Liver (tissue), 3 donors: ENCODE measurements at regions not wholly inside any gene's neighbourhood (a gene's known extent, or its start where the extent isn't known, plus 50 kb on each side); places are given as distances from the start of the nearest gene placed in this dataset.

Experiments
- CTCF ChIP-seq: fragments of 150-350 bp; IDR thresholded peaks from 2 replicates; pipeline ENCODE4 v1.5.1; 2017; ENCODE audit warnings: improper control_type of control experiment, low read depth, low read length; ENCODE audit not compliant: missing input control
- EGR1 ChIP-seq, 2 donors: IDR thresholded peaks; 2 replicates each; pipeline ENCODE4 v1.6.1; 2016 to 2018; ENCODE audit warnings: antibody characterized with exemption in 2 of 2, low read depth in 2 of 2
- GABPA ChIP-seq, 2 donors: IDR thresholded peaks in 1 of 2; conservative IDR thresholded peaks in 1 of 2; 2 replicates each; pipeline ENCODE4 v1.6.1; 2016; ENCODE audit warnings: antibody characterized with exemption in 2 of 2, mild to moderate bottlenecking in 1 of 2, moderate library complexity in 1 of 2
- HNF4A ChIP-seq, 2 donors: conservative IDR thresholded peaks; 2 replicates each; pipeline ENCODE4 v1.6.1; 2016; ENCODE audit warnings: antibody characterized with exemption in 2 of 2, mild to moderate bottlenecking in 2 of 2
- HNF4G ChIP-seq: IDR thresholded peaks from 2 replicates; pipeline ENCODE4 v1.6.1; 2016; ENCODE audit warnings: antibody characterized with exemption
- JUND ChIP-seq, 2 donors: IDR thresholded peaks; 2 replicates each; pipeline ENCODE4 v1.6.1; 2016; ENCODE audit warnings: antibody characterized with exemption in 2 of 2
- RAD21 ChIP-seq, 2 donors: IDR thresholded peaks; 2 replicates each; pipeline ENCODE4 v1.6.1; 2016; ENCODE audit warnings: antibody characterized with exemption in 2 of 2, mild to moderate bottlenecking in 2 of 2
- RXRA ChIP-seq, 2 donors: IDR thresholded peaks; 2 replicates each; pipeline ENCODE4 v1.6.1; 2017 to 2018; ENCODE audit warnings: antibody characterized with exemption in 2 of 2, mild to moderate bottlenecking in 1 of 2
- YY1 ChIP-seq: IDR thresholded peaks from 2 replicates; pipeline ENCODE4 v1.6.1; 2016; ENCODE audit warnings: antibody characterized with exemption, mild to moderate bottlenecking
- TF ChIP-seq, protein P1 (sequence below): IDR thresholded peaks from 2 replicates; pipeline ENCODE4 v1.6.1; 2016; ENCODE audit warnings: antibody characterized with exemption, mild to moderate bottlenecking
- TF ChIP-seq, protein P2 (sequence below): IDR thresholded peaks from 2 replicates; pipeline ENCODE4 v1.6.1; 2016; ENCODE audit warnings: antibody characterized with exemption
- donor health status: healthy.
- donor health status: healthy.

GRCh38 chr2:184215745-184216144 is 382.6 kb upstream of the ZNF804A start:
- TF ChIP-seq RAD21 (IDR thresholded peaks at IDR 0.05) (no peak), CTCF (no peak), EGR1 (IDR thresholded peaks at IDR 0.05; ENCODE audit: low read depth in 2 of 2) (no peak), JUND (IDR thresholded peaks at IDR 0.05) (no peak), HNF4A (conservative IDR thresholded peaks at IDR 0.05) (no peak), RXRA (IDR thresholded peaks at IDR 0.05) (no peak), HNF4G (no peak), GABPA (IDR thresholded peaks at IDR 0.05 in 1 of 2, conservative IDR thresholded peaks at IDR 0.05 in 1 of 2) (no peak), YY1 (no peak)
- TF ChIP-seq, protein P1, sequence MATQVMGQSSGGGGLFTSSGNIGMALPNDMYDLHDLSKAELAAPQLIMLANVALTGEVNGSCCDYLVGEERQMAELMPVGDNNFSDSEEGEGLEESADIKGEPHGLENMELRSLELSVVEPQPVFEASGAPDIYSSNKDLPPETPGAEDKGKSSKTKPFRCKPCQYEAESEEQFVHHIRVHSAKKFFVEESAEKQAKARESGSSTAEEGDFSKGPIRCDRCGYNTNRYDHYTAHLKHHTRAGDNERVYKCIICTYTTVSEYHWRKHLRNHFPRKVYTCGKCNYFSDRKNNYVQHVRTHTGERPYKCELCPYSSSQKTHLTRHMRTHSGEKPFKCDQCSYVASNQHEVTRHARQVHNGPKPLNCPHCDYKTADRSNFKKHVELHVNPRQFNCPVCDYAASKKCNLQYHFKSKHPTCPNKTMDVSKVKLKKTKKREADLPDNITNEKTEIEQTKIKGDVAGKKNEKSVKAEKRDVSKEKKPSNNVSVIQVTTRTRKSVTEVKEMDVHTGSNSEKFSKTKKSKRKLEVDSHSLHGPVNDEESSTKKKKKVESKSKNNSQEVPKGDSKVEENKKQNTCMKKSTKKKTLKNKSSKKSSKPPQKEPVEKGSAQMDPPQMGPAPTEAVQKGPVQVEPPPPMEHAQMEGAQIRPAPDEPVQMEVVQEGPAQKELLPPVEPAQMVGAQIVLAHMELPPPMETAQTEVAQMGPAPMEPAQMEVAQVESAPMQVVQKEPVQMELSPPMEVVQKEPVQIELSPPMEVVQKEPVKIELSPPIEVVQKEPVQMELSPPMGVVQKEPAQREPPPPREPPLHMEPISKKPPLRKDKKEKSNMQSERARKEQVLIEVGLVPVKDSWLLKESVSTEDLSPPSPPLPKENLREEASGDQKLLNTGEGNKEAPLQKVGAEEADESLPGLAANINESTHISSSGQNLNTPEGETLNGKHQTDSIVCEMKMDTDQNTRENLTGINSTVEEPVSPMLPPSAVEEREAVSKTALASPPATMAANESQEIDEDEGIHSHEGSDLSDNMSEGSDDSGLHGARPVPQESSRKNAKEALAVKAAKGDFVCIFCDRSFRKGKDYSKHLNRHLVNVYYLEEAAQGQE = no peak
- TF ChIP-seq, protein P2, sequence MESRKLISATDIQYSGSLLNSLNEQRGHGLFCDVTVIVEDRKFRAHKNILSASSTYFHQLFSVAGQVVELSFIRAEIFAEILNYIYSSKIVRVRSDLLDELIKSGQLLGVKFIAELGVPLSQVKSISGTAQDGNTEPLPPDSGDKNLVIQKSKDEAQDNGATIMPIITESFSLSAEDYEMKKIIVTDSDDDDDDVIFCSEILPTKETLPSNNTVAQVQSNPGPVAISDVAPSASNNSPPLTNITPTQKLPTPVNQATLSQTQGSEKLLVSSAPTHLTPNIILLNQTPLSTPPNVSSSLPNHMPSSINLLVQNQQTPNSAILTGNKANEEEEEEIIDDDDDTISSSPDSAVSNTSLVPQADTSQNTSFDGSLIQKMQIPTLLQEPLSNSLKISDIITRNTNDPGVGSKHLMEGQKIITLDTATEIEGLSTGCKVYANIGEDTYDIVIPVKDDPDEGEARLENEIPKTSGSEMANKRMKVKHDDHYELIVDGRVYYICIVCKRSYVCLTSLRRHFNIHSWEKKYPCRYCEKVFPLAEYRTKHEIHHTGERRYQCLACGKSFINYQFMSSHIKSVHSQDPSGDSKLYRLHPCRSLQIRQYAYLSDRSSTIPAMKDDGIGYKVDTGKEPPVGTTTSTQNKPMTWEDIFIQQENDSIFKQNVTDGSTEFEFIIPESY = no peak
